ENCODE measurements at regions not wholly inside any gene's neighbourhood (a gene's known extent, or its start where the extent isn't known, plus 50 kb on each side); places are given as distances from the start of the nearest gene placed in this dataset.

DNA sequence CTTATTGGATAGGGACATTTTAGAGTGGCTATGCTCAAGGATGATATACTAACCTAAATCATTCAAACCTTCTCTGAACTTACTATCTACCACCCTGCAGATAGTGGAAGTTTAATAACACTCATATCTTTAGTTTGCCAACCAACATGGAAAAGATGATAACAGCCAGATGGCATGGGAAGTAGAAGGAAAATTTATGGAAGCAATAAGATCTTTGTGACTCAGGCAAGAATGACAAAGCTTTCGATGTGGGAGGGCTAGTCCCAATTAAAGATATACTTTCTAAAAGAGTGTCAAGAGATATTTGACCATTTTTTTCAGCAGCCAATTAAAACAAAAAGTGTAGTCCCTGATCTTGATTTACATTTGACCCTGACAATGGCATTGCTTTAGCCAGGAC is 631.7 kb downstream of the RPS29 start:
- TF ChIP-seq, protein P1, sequence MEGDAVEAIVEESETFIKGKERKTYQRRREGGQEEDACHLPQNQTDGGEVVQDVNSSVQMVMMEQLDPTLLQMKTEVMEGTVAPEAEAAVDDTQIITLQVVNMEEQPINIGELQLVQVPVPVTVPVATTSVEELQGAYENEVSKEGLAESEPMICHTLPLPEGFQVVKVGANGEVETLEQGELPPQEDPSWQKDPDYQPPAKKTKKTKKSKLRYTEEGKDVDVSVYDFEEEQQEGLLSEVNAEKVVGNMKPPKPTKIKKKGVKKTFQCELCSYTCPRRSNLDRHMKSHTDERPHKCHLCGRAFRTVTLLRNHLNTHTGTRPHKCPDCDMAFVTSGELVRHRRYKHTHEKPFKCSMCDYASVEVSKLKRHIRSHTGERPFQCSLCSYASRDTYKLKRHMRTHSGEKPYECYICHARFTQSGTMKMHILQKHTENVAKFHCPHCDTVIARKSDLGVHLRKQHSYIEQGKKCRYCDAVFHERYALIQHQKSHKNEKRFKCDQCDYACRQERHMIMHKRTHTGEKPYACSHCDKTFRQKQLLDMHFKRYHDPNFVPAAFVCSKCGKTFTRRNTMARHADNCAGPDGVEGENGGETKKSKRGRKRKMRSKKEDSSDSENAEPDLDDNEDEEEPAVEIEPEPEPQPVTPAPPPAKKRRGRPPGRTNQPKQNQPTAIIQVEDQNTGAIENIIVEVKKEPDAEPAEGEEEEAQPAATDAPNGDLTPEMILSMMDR (IDR thresholded peaks at IDR 0.05; ENCODE audit: borderline replicate concordance, insufficient read depth, low read depth, low read length): no peak
- no peak overlapping the region for H3K4me3 ChIP-seq (ENCODE audit: low read depth, low read length)

DNA sequence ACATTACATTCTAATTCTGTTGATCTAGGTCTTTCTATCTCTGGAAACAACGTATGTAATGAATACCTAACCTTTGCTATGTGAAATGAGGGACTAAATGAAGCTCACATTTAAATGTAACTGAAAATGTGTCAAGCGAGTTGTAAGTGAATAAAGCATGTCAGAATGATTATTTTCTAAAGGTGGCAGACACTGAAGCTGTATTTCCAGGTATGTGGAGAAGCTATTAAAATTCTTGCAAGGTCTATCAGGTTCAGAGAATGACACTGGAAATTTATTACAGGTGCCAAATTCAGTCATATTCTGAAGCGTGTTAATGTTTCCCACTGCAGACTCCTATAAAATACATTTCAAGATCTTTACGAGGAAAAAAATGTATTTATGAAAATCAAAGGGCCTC is 641.4 kb downstream of the RPS29 start:
- H3K4me3 ChIP-seq (ENCODE audit: low read depth, low read length): no peak overlapping the region
- TF ChIP-seq, protein P1 (IDR thresholded peaks at IDR 0.05; ENCODE audit: borderline replicate concordance, insufficient read depth, low read depth, low read length): no peak

DNA sequence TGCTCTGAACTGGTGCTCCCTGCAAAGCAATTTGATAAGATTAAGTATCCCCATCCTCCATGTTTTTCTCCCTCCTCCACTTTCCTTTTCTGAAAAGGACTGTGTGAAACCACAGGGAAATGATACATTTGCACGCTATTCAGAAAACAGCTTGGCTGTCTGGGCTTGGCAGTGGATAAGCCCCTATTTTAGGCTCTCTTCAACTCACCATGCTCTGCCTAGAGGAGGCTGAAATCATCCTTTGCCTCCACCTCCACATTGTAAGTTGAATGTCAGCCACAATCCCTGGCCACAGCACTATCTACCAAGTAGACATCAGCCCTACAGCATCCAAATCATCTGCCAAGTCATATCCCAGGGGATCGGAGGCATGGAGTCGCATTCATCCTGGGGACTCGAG is 642.3 kb downstream of the RPS29 start:
- TF ChIP-seq, protein P1 (IDR thresholded peaks at IDR 0.05; ENCODE audit: borderline replicate concordance, insufficient read depth, low read depth, low read length): no peak
- no peak overlapping the region for H3K4me3 ChIP-seq (ENCODE audit: low read depth, low read length)

DNA sequence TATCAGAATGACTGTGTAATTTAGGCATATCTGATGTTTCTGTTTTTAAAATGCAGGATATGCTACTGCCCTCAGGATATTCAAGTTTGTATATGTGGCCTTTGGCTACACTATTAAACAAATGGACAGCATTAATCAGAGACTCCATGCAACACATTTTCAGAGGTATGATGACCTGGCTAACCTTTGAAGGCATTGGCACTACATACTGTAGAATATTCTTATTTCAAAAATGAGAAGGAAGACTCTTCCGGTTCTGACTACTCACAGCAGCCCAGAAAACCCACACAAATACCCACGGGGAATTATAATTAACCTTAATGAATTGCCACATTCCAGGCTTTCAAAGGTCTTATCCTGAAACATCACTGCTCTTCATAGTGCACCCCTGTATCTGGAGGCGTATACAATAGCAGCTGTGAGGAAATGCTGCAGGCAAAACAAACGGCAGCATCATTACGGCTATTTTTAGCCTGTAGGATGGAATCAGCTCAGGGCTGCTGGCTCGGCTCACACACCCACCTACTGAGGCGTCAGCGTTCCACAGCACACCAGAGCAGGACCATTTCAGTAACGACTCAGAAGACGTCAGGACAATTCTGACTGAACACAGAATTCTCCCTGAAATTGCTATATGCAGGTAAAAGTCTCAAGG is 648.5 kb downstream of the RPS29 start:
- no peak overlapping the region for H3K4me3 ChIP-seq (ENCODE audit: low read depth, low read length)
- TF ChIP-seq, protein P1 (IDR thresholded peaks at IDR 0.05; ENCODE audit: borderline replicate concordance, insufficient read depth, low read depth, low read length): no peak

DNA sequence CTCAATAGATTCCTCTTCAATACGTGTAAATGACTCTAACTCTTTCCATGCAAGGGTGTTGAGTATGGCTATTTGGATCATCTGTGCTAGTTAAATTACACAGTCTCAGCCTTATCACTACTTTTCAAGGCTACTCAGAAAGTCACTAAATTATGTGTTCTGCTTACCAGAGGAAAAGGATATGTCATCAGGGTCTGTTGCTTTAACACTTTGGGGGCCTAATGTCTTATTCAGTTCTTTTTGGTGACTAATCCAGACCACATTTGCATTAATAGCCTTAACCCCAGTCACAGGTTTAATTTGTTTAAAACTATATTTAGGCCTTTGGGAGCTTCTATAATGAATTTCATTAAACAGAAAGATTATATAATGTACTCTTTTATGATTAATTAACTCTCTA is 649.3 kb downstream of the RPS29 start:
- H3K4me3 ChIP-seq (ENCODE audit: low read depth, low read length): no peak overlapping the region
- TF ChIP-seq, protein P1 (IDR thresholded peaks at IDR 0.05; ENCODE audit: borderline replicate concordance, insufficient read depth, low read depth, low read length): no peak

DNA sequence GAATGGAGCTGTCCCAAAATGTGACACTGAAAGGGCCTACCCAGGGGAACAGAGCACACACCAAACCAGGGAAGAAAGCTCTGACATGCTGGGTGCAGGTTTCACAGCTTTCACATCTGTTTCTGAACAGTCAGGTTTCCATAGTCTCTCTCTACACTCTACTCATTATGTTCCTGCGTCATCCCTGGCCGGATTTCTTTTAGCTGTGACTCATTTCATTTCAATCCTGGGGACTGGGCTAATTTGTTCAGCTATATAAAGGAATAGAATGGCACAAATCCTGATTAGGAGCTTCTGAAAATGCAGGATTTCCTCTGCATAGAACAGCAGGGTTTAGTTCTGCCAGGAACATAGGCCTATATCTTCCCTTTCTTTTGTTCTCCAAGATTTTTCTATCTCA is 649.8 kb downstream of the RPS29 start:
- TF ChIP-seq, protein P1 (IDR thresholded peaks at IDR 0.05; ENCODE audit: borderline replicate concordance, insufficient read depth, low read depth, low read length): no peak
- no peak overlapping the region for H3K4me3 ChIP-seq (ENCODE audit: low read depth, low read length)

DNA sequence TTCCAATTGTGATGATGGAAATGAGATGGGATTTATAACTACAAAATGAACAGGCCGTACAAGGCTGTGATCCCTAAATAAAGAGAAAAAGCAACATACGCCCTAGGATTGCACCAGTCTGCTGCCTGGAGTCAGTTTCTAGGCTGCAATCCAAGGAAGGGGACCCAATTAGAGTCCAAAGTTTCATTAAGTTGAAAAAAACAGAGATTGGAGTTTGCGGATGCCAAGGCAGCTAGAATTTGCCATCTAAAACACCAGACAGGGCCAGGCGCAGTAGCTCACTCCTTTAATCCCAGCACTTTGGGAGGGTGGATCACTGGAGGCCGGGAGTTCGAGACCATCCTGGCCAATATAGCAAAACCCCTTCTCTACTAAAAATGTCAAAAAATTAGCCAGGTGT is 661.0 kb downstream of the RPS29 start:
- H3K4me3 ChIP-seq (ENCODE audit: low read depth, low read length): no peak overlapping the region
- TF ChIP-seq, protein P1 (IDR thresholded peaks at IDR 0.05; ENCODE audit: borderline replicate concordance, insufficient read depth, low read depth, low read length): no peak
